HEK293 (cell line): ENCODE measurements at regions not wholly inside any gene's neighbourhood (a gene's known extent, or its start where the extent isn't known, plus 50 kb on each side); places are given as distances from the start of the nearest gene placed in this dataset.

ENCODE experiments used
- CTCF ChIA-PET: fragments of 350-600 bp; formaldehyde crosslinking; extraction: SDS; loops from one replicate; lab custom pipeline; 2021; ENCODE audit warnings: antibody characterized with exemption; lab: Yijun Ruan, JAX
- POLR2A ChIA-PET: fragments of 300-600 bp; formaldehyde crosslinking; extraction: SDS; loops from one replicate; lab custom pipeline; 2020; ENCODE audit warnings: antibody characterized with exemption, inconsistent platforms; lab: Yijun Ruan, JAX
- H3K27ac ChIP-seq: fragments of 200-500 bp; sonication (Bioruptor generic); 2 replicates; pipeline ENCODE4 v1.5.1; 2014; ENCODE audit warnings: low read depth, low read length, control low read depth, inconsistent platforms; ENCODE audit errors: extremely low read depth
- H3K36me3 ChIP-seq, 2 experiments: fragments of 200-500 bp in 1 of 2; sonication (Bioruptor generic) in 1 of 2; 1 replicate in 1 of 2; 2 replicates in 1 of 2; pipeline ENCODE4 v1.5.1; 2014 to 2017; ENCODE audit warnings: inconsistent platforms in 2 of 2, low read length in 2 of 2; ENCODE audit not compliant: control insufficient read depth in 2 of 2, insufficient read depth in 1 of 2
- H3K4me1 ChIP-seq: fragments of 200-500 bp; sonication (Bioruptor generic); 2 replicates; pipeline ENCODE4 v1.5.1; 2014; ENCODE audit warnings: mild to moderate bottlenecking, low read length, inconsistent platforms; ENCODE audit not compliant: control insufficient read depth, insufficient read depth
- H3K4me3 ChIP-seq: 2 replicates; pipeline ENCODE4 v1.5.1; 2011; ENCODE audit warnings: low read depth, mild to moderate bottlenecking, control low read depth, low read length, moderate library complexity
- H3K9me3 ChIP-seq: fragments of 200-500 bp; sonication (Bioruptor generic); 2 replicates; pipeline ENCODE4 v1.5.1; 2014; ENCODE audit warnings: low read depth, low read length, inconsistent platforms; ENCODE audit not compliant: control insufficient read depth, insufficient read depth
- GLI2 ChIP-seq: fragments of 450-650 bp; formaldehyde crosslinking; IDR thresholded peaks from 2 replicates; pipeline ENCODE4; 2017; ENCODE audit warnings: missing biosample characterization, missing genetic modification characterization, low read depth, borderline replicate concordance
- IKZF3 ChIP-seq: fragments of 450-650 bp; IDR thresholded peaks from 2 replicates; pipeline ENCODE4 v1.5.0; 2018; ENCODE audit warnings: missing biosample characterization, mild to moderate bottlenecking, missing genetic modification characterization, moderate library complexity
- ZFHX2 ChIP-seq: fragments of 450-650 bp; formaldehyde crosslinking; conservative IDR thresholded peaks from 2 replicates; pipeline ENCODE4 v1.5.1; 2016; ENCODE audit warnings: missing biosample characterization, missing genetic modification characterization
- ZFP41 ChIP-seq: fragments of 450-650 bp; formaldehyde crosslinking; IDR thresholded peaks from 2 replicates; pipeline ENCODE4 v1.5.1; 2016; ENCODE audit warnings: missing biosample characterization, missing genetic modification characterization, borderline replicate concordance
- ZNF155 ChIP-seq: fragments of 450-650 bp; formaldehyde crosslinking; IDR thresholded peaks from 2 replicates; pipeline ENCODE4 v1.5.1; 2016; ENCODE audit warnings: missing biosample characterization, missing genetic modification characterization
- ZNF19 ChIP-seq: fragments of 450-650 bp; formaldehyde crosslinking; IDR thresholded peaks from 2 replicates; pipeline ENCODE4; 2016; ENCODE audit warnings: missing biosample characterization, missing genetic modification characterization, low read depth
- ZNF223 ChIP-seq: fragments of 450-650 bp; formaldehyde crosslinking; IDR thresholded peaks from 2 replicates; pipeline ENCODE4 v1.5.1; 2016; ENCODE audit warnings: missing biosample characterization, missing genetic modification characterization
- ZNF324 ChIP-seq: fragments of 450-650 bp; formaldehyde crosslinking; IDR thresholded peaks from 2 replicates; pipeline ENCODE4 v1.5.1; 2016; ENCODE audit warnings: missing biosample characterization, missing genetic modification characterization
- ZNF404 ChIP-seq: fragments of 450-650 bp; formaldehyde crosslinking; IDR thresholded peaks from 2 replicates; pipeline ENCODE4 v1.5.1; 2017; ENCODE audit warnings: missing biosample characterization, missing genetic modification characterization
- ZNF423 ChIP-seq: fragments of 450-650 bp; formaldehyde crosslinking; IDR thresholded peaks from 2 replicates; pipeline ENCODE4 v1.5.1; 2016; ENCODE audit warnings: missing biosample characterization, missing genetic modification characterization
- ZNF473 ChIP-seq: fragments of 450-650 bp; formaldehyde crosslinking; IDR thresholded peaks from 2 replicates; pipeline ENCODE4 v1.5.1; 2017; ENCODE audit warnings: missing biosample characterization, missing genetic modification characterization
- ZNF530 ChIP-seq: fragments of 450-650 bp; formaldehyde crosslinking; IDR thresholded peaks from 2 replicates; pipeline ENCODE4 v1.5.1; 2016; ENCODE audit warnings: low read depth, missing biosample characterization, missing genetic modification characterization
- ZNF548 ChIP-seq: fragments of 450-650 bp; formaldehyde crosslinking; IDR thresholded peaks from 2 replicates; pipeline ENCODE4 v1.5.1; 2016; ENCODE audit warnings: missing biosample characterization, missing genetic modification characterization
- ZNF558 ChIP-seq: fragments of 450-650 bp; formaldehyde crosslinking; IDR thresholded peaks from 2 replicates; pipeline ENCODE4 v1.5.1; 2016; ENCODE audit warnings: missing biosample characterization, missing genetic modification characterization
- ZNF610 ChIP-seq: fragments of 450-650 bp; formaldehyde crosslinking; IDR thresholded peaks from 2 replicates; pipeline ENCODE4 v1.5.1; 2016; ENCODE audit warnings: missing biosample characterization, missing genetic modification characterization, borderline replicate concordance
- ZNF629 ChIP-seq: fragments of 450-650 bp; formaldehyde crosslinking; IDR thresholded peaks from 2 replicates; pipeline ENCODE4 v1.5.1; 2017; ENCODE audit warnings: missing biosample characterization, missing genetic modification characterization
- ZNF670 ChIP-seq: fragments of 450-650 bp; formaldehyde crosslinking; IDR thresholded peaks from 2 replicates; pipeline ENCODE4 v1.5.1; 2016; ENCODE audit warnings: missing biosample characterization, missing genetic modification characterization, low read depth
- ZNF747 ChIP-seq: fragments of 450-650 bp; formaldehyde crosslinking; IDR thresholded peaks from 2 replicates; pipeline ENCODE4 v1.5.1; 2016; ENCODE audit warnings: missing biosample characterization, missing genetic modification characterization
- ZNF76 ChIP-seq: fragments of 450-650 bp; formaldehyde crosslinking; IDR thresholded peaks from 2 replicates; pipeline ENCODE4; 2016; ENCODE audit warnings: low read depth, missing biosample characterization, missing genetic modification characterization, borderline replicate concordance
- ZNF777 ChIP-seq: fragments of 450-650 bp; formaldehyde crosslinking; IDR thresholded peaks from 2 replicates; pipeline ENCODE4 v1.5.1; 2017; ENCODE audit warnings: missing biosample characterization, missing genetic modification characterization, borderline replicate concordance
- ZNF791 ChIP-seq: fragments of 450-650 bp; formaldehyde crosslinking; IDR thresholded peaks from 2 replicates; pipeline ENCODE4 v1.5.1; 2016; ENCODE audit warnings: missing biosample characterization, missing genetic modification characterization
- TF ChIP-seq, protein P1 (sequence below): fragments of 450-650 bp; formaldehyde crosslinking; IDR thresholded peaks from 2 replicates; pipeline ENCODE4 v1.5.1; 2016; ENCODE audit warnings: missing biosample characterization, missing genetic modification characterization
- TF ChIP-seq, protein P2 (sequence below): fragments of 450-650 bp; formaldehyde crosslinking; conservative IDR thresholded peaks from 2 replicates; pipeline ENCODE4 v1.5.1; 2016; ENCODE audit warnings: low read depth, missing biosample characterization, missing genetic modification characterization
- TF ChIP-seq, protein P3 (sequence below): fragments of 450-650 bp; formaldehyde crosslinking; IDR thresholded peaks from 2 replicates; pipeline ENCODE4 v1.5.1; 2016; ENCODE audit warnings: missing biosample characterization, missing genetic modification characterization, borderline replicate concordance
- TF ChIP-seq, protein P4 (sequence below): fragments of 450-650 bp; formaldehyde crosslinking; IDR thresholded peaks from 2 replicates; pipeline ENCODE4 v1.5.1; 2016; ENCODE audit warnings: missing biosample characterization, missing genetic modification characterization
- TF ChIP-seq, protein P5 (sequence below): fragments of 450-650 bp; formaldehyde crosslinking; IDR thresholded peaks from 2 replicates; pipeline ENCODE4 v1.5.1; 2017; ENCODE audit warnings: missing biosample characterization, missing genetic modification characterization

DNA sequence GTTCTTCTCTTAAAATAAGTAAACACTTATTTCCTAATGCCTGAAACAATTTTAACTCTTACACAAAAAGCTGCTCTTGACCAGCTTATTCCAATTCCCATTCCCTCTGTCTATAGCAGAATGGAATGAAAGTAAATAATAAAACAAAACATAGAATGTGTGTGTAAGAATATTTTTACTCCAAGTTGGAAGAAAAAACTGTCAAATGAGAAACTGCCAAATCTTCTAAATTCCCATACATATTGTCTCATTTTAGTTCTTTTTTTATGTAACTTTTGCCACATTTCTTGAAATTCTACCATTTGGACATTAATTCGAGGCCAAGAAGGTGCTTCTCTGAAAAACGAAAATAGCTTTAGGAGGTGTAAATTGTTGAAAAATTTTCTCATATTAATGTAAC, 477.1 kb downstream of the FAT4 start:
- H3K27ac ChIP-seq: no peak overlapping the region
- H3K4me1 ChIP-seq: no peaks in the 10 kb centered on the region
- ChIA-PET CTCF (no interaction called here), POLR2A (no interaction called here)
- H3K4me3 ChIP-seq: no peak overlapping the region
- no peaks in the 10 kb centered on the region for H3K9me3 ChIP-seq
- H3K36me3 ChIP-seq: no peaks in the 10 kb centered on the region
- TF ChIP-seq ZNF777: no peak
- no peak for TF ChIP-seq GLI2 (tag by site-specific recombination)
- TF ChIP-seq ZNF223 (tag by site-specific recombination): no peak
- no peak for TF ChIP-seq ZNF404 (tag by site-specific recombination)
- TF ChIP-seq, protein P1, sequence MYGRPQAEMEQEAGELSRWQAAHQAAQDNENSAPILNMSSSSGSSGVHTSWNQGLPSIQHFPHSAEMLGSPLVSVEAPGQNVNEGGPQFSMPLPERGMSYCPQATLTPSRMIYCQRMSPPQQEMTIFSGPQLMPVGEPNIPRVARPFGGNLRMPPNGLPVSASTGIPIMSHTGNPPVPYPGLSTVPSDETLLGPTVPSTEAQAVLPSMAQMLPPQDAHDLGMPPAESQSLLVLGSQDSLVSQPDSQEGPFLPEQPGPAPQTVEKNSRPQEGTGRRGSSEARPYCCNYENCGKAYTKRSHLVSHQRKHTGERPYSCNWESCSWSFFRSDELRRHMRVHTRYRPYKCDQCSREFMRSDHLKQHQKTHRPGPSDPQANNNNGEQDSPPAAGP (tag by site-specific recombination): no peak
- no peak for TF ChIP-seq ZNF324 (tag by site-specific recombination)
- no peak for TF ChIP-seq ZNF629 (tag by site-specific recombination)
- no peak for TF ChIP-seq ZNF548 (tag by site-specific recombination)
- TF ChIP-seq ZNF155 (tag by site-specific recombination): no peak
- TF ChIP-seq ZFP41 (tag by site-specific recombination): no peak
- no peak for TF ChIP-seq ZNF670 (tag by site-specific recombination)
- no peak for TF ChIP-seq ZFHX2 (tag by site-specific recombination)
- no peak for TF ChIP-seq ZNF558 (tag by site-specific recombination)
- TF ChIP-seq ZNF747 (tag by site-specific recombination): no peak
- TF ChIP-seq ZNF76: no peak
- TF ChIP-seq ZNF610 (tag by site-specific recombination): no peak
- TF ChIP-seq ZNF791 (tag by site-specific recombination): no peak
- TF ChIP-seq ZNF530 (tag by site-specific recombination): no peak
- TF ChIP-seq IKZF3: no peak
- TF ChIP-seq, protein P2, sequence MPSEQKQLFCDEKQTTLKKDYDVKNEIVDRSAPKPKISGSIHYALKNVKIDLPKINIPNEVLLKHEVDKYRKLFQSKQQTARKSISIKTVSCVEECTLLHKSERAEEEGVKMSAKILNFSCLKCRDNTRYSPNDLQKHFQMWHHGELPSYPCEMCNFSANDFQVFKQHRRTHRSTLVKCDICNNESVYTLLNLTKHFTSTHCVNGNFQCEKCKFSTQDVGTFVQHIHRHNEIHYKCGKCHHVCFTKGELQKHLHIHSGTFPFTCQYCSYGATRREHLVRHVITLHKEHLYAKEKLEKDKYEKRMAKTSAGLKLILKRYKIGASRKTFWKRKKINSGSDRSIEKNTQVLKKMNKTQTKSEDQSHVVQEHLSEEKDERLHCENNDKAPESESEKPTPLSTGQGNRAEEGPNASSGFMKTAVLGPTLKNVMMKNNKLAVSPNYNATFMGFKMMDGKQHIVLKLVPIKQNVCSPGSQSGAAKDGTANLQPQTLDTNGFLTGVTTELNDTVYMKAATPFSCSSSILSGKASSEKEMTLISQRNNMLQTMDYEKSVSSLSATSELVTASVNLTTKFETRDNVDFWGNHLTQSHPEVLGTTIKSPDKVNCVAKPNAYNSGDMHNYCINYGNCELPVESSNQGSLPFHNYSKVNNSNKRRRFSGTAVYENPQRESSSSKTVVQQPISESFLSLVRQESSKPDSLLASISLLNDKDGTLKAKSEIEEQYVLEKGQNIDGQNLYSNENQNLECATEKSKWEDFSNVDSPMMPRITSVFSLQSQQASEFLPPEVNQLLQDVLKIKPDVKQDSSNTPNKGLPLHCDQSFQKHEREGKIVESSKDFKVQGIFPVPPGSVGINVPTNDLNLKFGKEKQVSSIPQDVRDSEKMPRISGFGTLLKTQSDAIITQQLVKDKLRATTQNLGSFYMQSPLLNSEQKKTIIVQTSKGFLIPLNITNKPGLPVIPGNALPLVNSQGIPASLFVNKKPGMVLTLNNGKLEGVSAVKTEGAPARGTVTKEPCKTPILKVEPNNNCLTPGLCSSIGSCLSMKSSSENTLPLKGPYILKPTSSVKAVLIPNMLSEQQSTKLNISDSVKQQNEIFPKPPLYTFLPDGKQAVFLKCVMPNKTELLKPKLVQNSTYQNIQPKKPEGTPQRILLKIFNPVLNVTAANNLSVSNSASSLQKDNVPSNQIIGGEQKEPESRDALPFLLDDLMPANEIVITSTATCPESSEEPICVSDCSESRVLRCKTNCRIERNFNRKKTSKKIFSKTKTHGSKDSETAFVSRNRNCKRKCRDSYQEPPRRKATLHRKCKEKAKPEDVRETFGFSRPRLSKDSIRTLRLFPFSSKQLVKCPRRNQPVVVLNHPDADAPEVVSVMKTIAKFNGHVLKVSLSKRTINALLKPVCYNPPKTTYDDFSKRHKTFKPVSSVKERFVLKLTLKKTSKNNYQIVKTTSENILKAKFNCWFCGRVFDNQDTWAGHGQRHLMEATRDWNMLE: no peak

DNA sequence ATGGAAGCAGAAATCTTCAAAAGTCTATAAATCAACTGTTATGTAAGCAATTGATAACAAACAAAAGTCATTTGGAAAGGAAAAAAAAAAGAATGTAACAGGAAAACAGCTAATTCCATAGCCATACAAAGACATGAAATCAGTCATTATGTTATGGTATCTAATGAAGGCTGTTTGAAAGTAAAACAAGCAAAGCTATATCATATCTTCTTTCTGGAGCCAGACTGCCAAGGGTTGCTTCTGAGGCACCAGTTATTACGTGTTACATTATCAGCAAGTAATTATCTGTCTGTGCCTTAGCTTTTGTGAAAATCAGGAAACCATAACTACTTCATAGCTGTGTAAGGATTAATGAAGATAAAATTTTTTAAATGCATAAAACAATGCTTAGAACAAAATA, 480.2 kb downstream of the FAT4 start:
- Histone ChIP-seq H3K36me3 (no peaks in the 10 kb centered on the region), H3K27ac (no peak overlapping the region), H3K4me3 (no peak overlapping the region), H3K9me3 (no peaks in the 10 kb centered on the region), H3K4me1 (no peaks in the 10 kb centered on the region)
- ChIA-PET POLR2A (no interaction called here), CTCF (no interaction called here)
- TF ChIP-seq, protein P3, sequence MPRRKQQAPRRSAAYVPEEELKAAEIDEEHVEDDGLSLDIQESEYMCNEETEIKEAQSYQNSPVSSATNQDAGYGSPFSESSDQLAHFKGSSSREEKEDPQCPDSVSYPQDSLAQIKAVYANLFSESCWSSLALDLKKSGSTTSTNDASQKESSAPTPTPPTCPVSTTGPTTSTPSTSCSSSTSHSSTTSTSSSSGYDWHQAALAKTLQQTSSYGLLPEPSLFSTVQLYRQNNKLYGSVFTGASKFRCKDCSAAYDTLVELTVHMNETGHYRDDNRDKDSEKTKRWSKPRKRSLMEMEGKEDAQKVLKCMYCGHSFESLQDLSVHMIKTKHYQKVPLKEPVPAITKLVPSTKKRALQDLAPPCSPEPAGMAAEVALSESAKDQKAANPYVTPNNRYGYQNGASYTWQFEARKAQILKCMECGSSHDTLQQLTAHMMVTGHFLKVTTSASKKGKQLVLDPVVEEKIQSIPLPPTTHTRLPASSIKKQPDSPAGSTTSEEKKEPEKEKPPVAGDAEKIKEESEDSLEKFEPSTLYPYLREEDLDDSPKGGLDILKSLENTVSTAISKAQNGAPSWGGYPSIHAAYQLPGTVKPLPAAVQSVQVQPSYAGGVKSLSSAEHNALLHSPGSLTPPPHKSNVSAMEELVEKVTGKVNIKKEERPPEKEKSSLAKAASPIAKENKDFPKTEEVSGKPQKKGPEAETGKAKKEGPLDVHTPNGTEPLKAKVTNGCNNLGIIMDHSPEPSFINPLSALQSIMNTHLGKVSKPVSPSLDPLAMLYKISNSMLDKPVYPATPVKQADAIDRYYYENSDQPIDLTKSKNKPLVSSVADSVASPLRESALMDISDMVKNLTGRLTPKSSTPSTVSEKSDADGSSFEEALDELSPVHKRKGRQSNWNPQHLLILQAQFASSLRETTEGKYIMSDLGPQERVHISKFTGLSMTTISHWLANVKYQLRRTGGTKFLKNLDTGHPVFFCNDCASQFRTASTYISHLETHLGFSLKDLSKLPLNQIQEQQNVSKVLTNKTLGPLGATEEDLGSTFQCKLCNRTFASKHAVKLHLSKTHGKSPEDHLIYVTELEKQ (tag by site-specific recombination): no peak
- TF ChIP-seq, protein P4, sequence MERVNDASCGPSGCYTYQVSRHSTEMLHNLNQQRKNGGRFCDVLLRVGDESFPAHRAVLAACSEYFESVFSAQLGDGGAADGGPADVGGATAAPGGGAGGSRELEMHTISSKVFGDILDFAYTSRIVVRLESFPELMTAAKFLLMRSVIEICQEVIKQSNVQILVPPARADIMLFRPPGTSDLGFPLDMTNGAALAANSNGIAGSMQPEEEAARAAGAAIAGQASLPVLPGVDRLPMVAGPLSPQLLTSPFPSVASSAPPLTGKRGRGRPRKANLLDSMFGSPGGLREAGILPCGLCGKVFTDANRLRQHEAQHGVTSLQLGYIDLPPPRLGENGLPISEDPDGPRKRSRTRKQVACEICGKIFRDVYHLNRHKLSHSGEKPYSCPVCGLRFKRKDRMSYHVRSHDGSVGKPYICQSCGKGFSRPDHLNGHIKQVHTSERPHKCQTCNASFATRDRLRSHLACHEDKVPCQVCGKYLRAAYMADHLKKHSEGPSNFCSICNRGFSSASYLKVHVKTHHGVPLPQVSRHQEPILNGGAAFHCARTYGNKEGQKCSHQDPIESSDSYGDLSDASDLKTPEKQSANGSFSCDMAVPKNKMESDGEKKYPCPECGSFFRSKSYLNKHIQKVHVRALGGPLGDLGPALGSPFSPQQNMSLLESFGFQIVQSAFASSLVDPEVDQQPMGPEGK (tag by site-specific recombination): no peak
- TF ChIP-seq ZNF423 (tag by site-specific recombination) (no peak), ZNF19 (tag by site-specific recombination) (no peak), ZNF473 (tag by site-specific recombination) (no peak)
- TF ChIP-seq, protein P5, sequence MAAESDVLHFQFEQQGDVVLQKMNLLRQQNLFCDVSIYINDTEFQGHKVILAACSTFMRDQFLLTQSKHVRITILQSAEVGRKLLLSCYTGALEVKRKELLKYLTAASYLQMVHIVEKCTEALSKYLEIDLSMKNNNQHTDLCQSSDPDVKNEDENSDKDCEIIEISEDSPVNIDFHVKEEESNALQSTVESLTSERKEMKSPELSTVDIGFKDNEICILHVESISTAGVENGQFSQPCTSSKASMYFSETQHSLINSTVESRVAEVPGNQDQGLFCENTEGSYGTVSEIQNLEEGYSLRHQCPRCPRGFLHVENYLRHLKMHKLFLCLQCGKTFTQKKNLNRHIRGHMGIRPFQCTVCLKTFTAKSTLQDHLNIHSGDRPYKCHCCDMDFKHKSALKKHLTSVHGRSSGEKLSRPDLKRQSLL (tag by site-specific recombination): no peak
